Tongue (tissue), 2 donors: ENCODE measurements at regions not wholly inside any gene's neighbourhood (a gene's known extent, or its start where the extent isn't known, plus 50 kb on each side); places are given as distances from the start of the nearest gene placed in this dataset. TPM values are rescaled to one million over a fixed set of nuclear protein-coding genes. Genes with fewer than 3 reads are reported as not detected.

Experiments used
- DNase-seq: peaks from one replicate; pipeline ENCODE4 v3.0.0-alpha.2; 2015
- small RNA-seq: library from RNA; depleted of rRNA; stranded (forward); fragments of <200 nt; gene quantifications from one replicate; pipeline ENCODE3, GENCODE V24; 2014; ENCODE audit warnings: low replicate concordance

GRCh38 chr7:142329062-142329790, 71.4 kb upstream of the PRSS58 start:
- no peak for DNase-seq

GRCh38 chr7:142328551-142328950, 70.7 kb upstream of the PRSS58 start:
- DNase-seq = no peak

DNA sequence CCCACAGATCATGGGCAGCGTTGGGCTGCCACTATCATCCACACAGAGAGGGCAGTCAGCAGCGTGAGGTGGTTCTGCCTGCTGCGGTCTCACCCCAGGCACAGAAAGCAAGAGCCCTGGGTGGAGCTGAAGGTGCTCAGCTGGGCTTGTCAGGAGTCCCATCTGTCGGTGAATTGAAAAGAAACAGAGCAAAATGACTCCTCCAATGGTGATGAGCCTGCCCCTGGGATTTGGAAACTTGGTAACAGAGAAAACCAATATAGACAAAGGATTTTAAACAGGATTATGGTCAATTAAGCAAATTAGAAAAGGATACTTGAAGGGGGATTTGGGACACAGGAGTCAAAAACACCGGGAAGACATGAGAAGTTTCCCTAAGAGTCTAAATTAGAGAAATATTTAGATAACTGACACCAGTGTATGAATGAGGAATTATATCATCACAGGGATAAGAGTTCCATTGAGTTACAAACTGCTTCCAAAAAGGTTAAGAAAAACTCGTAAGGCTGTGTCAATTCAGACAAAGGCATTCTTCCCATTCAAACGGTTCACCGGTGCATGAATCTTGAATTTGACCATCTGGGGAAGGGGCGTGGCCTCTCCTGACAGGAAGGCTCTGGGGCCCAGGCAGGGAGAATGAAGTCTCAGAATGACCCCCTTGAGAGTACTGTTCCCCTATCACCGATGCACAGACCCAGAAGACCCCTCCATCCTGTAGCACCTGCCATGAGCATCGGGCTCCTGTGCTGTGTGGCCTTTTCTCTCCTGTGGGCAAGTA, 70.0 kb upstream of the PRSS58 start:
- DNase-seq = peak; percentile 42

DNA sequence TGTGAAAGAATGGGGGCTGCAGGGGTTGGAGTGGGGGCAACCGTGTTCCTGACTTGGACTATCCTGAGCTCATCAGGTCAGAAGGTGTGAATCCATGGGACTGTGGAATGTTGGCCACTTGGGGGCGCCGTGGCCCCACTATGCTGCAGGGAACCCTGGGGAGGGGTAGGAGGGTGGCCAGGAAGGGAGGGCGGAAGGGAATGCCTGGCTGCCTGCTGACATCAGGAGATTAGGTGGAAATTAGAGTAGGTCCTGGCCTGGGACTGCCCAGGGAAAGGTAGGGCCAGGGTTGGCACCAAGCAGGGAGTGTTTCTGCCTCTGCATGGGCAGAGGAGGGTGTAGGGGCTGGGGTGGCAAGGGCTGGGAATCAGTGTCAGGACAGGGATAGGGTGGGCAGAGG, 65.8 kb upstream of the PRSS58 start:
- peak; percentile 34 for DNase-seq

DNA sequence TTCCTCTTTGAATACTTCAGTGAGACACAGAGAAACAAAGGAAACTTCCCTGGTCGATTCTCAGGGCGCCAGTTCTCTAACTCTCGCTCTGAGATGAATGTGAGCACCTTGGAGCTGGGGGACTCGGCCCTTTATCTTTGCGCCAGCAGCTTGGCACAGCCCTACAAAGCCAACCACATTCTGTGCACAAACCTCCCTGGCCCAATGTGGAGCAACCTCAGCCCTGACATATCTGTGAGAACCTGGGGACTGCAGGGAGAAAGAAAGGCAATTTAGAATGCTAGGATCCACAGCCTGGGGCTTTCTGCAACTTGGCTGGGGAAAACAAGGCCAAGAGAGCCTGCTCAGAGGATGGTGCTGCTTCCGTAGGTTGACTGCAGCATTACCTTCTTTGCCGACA, 63.5 kb upstream of the PRSS58 start:
- no peak for DNase-seq

DNA sequence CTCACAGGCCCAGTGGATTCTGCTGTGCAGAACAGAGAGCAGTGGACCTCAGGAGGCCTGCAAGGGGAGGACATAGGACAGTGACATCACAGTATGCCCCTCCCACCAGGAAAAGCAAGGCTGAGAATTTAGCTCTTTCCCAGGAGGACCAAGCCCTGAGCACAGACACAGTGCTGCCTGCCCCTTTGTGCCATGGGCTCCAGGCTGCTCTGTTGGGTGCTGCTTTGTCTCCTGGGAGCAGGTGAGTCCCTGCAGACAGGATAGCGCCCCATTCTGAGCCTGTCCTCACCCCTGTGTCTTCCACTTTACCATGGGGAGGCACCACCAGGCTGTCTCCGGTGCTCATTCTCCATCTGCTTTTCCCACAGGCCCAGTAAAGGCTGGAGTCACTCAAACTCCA, 63.0 kb upstream of the PRSS58 start:
- no peak for DNase-seq

- DNase-seq = no peak
Observed at GRCh38 chr7:142319970-142320369, 62.1 kb upstream of the PRSS58 start.

GRCh38 chr7:142314281-142314680, 56.4 kb upstream of the PRSS58 start:
- no peak for DNase-seq

DNA sequence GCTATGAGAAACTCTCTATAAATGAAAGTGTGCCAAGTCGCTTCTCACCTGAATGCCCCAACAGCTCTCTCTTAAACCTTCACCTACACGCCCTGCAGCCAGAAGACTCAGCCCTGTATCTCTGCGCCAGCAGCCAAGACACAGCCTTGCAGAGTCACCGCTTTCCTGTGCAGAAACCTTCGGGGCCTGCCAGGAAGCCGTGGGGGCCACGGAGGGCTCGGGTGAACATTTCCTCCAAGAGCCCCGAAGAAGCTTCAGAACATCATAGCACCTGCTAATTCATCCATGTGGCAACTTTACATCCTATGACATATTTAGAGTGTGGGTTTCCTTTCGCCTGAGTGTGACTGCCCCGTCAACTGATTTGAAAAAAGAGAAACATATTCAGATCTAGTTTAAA, 55.7 kb upstream of the PRSS58 start:
- DNase-seq = no peak

- DNase-seq = no peak
Observed at GRCh38 chr7:142311876-142312275, 54.0 kb upstream of the PRSS58 start.

DNA sequence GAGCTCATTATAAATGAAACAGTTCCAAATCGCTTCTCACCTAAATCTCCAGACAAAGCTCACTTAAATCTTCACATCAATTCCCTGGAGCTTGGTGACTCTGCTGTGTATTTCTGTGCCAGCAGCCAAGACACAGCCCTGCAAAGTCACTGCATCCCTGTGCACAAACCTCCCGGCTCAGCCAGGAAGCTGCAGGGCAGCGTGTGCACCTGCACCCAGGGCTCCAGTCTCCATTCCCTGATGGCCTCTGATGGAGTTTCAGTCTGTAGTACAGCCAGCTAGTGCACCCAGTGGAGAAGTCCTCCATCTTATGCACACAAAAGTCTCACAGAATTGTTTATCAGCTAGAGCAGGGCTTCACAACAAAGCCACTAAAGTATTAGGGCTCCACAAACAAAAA, 51.1 kb upstream of the PRSS58 start:
- DNase-seq = no peak

- DNase-seq = no peak
Observed at GRCh38 chr7:142308326-142308725, 50.5 kb upstream of the PRSS58 start.

Small RNA genes in the stretch of these regions (small RNA-seq; reads per million reads assigned to genes)
- not detected for gene TRBV5-2
- not detected for gene TRBV8-1
- not detected for gene TRBV8-2
